GM13976 (cell line): ENCODE measurements at regions not wholly inside any gene's neighbourhood (a gene's known extent, or its start where the extent isn't known, plus 50 kb on each side); places are given as distances from the start of the nearest gene placed in this dataset.
"Not testable (repeated sequence)": the region's sequence is repeated elsewhere in the genome, so short reads cannot be mapped to it uniquely, and the experiment has no call there.

ENCODE experiments used
- DNase-seq: peaks from one replicate; pipeline ENCODE4 v3.0.0; 2012; ENCODE audit warnings: low spot score
- CTCF ChIP-seq: IDR thresholded peaks from 2 replicates; pipeline ENCODE4 v1.5.1; 2012; ENCODE audit warnings: borderline replicate concordance, mild to moderate bottlenecking; ENCODE audit not compliant: insufficient read depth; ENCODE audit errors: extremely low read depth, missing control alignments, control extremely low read depth
- in situ Hi-C: fragments of 300-500 bp; cut with MboI; formaldehyde crosslinking; loops from one replicate; pipeline ENCODE4 v1.12.0; 2022; ENCODE audit warnings: low sequenced_read_pairs, mixed read lengths, inconsistent platforms; ENCODE audit not compliant: unreplicated experiment

GRCh38 chr10:131832056-131832685 is 68.6 kb upstream of the PPP2R2D start:
- TF ChIP-seq CTCF: no peak
- in situ Hi-C loops: no loop called here
- no peak for DNase-seq

GRCh38 chr10:131833013-131833412 is 67.8 kb upstream of the PPP2R2D start:
- in situ Hi-C loops: no loop called here
- TF ChIP-seq CTCF: no peak
- DNase-seq: no peak

GRCh38 chr10:131833446-131834080 is 67.2 kb upstream of the PPP2R2D start:
- no peak for DNase-seq
- in situ Hi-C loops: no loop called here

DNA sequence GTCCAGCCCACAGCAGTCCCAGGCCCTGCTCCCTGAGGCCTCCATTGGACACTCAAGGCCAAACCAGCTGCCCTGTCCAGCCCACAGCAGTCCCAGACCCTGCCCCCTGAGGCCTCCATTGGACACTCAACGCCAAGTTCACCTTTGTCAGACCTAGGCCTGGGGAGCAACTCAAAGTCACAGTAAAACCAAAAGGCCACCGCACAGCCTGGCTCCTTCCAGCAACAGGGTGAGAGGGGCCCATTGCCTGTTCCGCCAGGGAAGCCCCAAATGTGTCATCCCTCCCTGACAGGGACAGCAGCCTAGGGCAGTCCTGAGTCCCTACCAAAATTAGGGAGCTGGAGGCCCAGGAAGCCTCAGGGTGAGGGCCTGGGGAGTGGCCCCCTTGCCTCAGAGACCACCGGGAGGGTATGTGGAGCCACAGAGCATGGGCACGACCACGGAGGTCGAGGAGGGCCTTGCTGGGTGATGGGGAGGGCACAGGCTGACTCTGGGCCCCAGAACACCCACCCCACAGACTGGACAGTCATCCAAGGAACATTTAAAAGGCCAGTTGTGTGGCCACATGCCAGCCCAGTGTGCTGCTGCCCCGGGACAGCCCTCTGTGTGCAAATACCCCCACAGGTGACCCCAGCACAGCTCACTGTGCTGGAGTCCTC is 66.5 kb upstream of the PPP2R2D start:
- TF ChIP-seq CTCF: no peak
- in situ Hi-C loops: no loop called here
- no peak for DNase-seq

More at GRCh38 chr10:131833446-131834080, 67.2 kb upstream of the PPP2R2D start:
- no peak for TF ChIP-seq CTCF

GRCh38 chr10:131838966-131839742 is 61.7 kb upstream of the PPP2R2D start:
- in situ Hi-C loops: no loop called here
- TF ChIP-seq CTCF: no peak
- no peak for DNase-seq

GRCh38 chr10:131839880-131840787 is 60.7 kb upstream of the PPP2R2D start:
- in situ Hi-C loops, DNase-seq: not testable (repeated sequence)
